ENCODE measurements at regions not wholly inside any gene's neighbourhood (a gene's known extent, or its start where the extent isn't known, plus 50 kb on each side); places are given as distances from the start of the nearest gene placed in this dataset.

GRCh38 chr6:86474081-86474480 is 463.2 kb upstream of the HTR1E start:
- TF ChIP-seq GATA3 (IDR thresholded peaks at IDR 0.05; ENCODE audit: low read depth, low read length) (no peak), GATA2 (IDR thresholded peaks at IDR 0.05; ENCODE audit: low read depth, low read length) (no peak)

GRCh38 chr6:86471791-86472190 is 465.5 kb upstream of the HTR1E start:
- TF ChIP-seq GATA2 (IDR thresholded peaks at IDR 0.05; ENCODE audit: low read depth, low read length) = no peak
- TF ChIP-seq GATA3 (IDR thresholded peaks at IDR 0.05; ENCODE audit: low read depth, low read length) = no peak

GRCh38 chr6:86459978-86460377 is 477.4 kb upstream of the HTR1E start:
- no peak for TF ChIP-seq GATA3 (IDR thresholded peaks at IDR 0.05; ENCODE audit: low read depth, low read length)
- no peak for TF ChIP-seq GATA2 (IDR thresholded peaks at IDR 0.05; ENCODE audit: low read depth, low read length)

GRCh38 chr6:86456821-86457220 is 480.5 kb upstream of the HTR1E start:
- TF ChIP-seq GATA3 (IDR thresholded peaks at IDR 0.05; ENCODE audit: low read depth, low read length) (no peak), GATA2 (IDR thresholded peaks at IDR 0.05; ENCODE audit: low read depth, low read length) (no peak)

GRCh38 chr6:86453232-86453631 is 484.1 kb upstream of the HTR1E start:
- TF ChIP-seq GATA2 (IDR thresholded peaks at IDR 0.05; ENCODE audit: low read depth, low read length) = no peak
- TF ChIP-seq GATA3 (IDR thresholded peaks at IDR 0.05; ENCODE audit: low read depth, low read length) = no peak

GRCh38 chr6:86448398-86448797 is 488.9 kb upstream of the HTR1E start:
- no peak for TF ChIP-seq GATA3 (IDR thresholded peaks at IDR 0.05; ENCODE audit: low read depth, low read length)
- TF ChIP-seq GATA2 (IDR thresholded peaks at IDR 0.05; ENCODE audit: low read depth, low read length) = no peak

GRCh38 chr6:86440608-86441007 is 496.7 kb upstream of the HTR1E start:
- TF ChIP-seq GATA2 (IDR thresholded peaks at IDR 0.05; ENCODE audit: low read depth, low read length) (no peak), GATA3 (IDR thresholded peaks at IDR 0.05; ENCODE audit: low read depth, low read length) (peak; percentile 60; the same call in 1 of the 2 replicates)

GRCh38 chr6:86423571-86423970 is 513.8 kb upstream of the HTR1E start:
- no peak for TF ChIP-seq GATA2 (IDR thresholded peaks at IDR 0.05; ENCODE audit: low read depth, low read length)

- TF ChIP-seq GATA3 (IDR thresholded peaks at IDR 0.05; ENCODE audit: low read depth, low read length) = no peak
- TF ChIP-seq GATA2 (IDR thresholded peaks at IDR 0.05; ENCODE audit: low read depth, low read length) = no peak
Observed at GRCh38 chr6:86412057-86412456, 525.3 kb upstream of the HTR1E start.

- no peak for TF ChIP-seq GATA3 (IDR thresholded peaks at IDR 0.05; ENCODE audit: low read depth, low read length)
- TF ChIP-seq GATA2 (IDR thresholded peaks at IDR 0.05; ENCODE audit: low read depth, low read length) = no peak
Observed at GRCh38 chr6:86407128-86407527, 530.2 kb upstream of the HTR1E start.

- no peak for TF ChIP-seq GATA3 (IDR thresholded peaks at IDR 0.05; ENCODE audit: low read depth, low read length)
- no peak for TF ChIP-seq GATA2 (IDR thresholded peaks at IDR 0.05; ENCODE audit: low read depth, low read length)
Observed at GRCh38 chr6:86380571-86381125, 556.7 kb upstream of the HTR1E start.

- TF ChIP-seq GATA3 (IDR thresholded peaks at IDR 0.05; ENCODE audit: low read depth, low read length) (no peak), GATA2 (IDR thresholded peaks at IDR 0.05; ENCODE audit: low read depth, low read length) (no peak)
Observed at GRCh38 chr6:86357877-86358276, 579.5 kb upstream of the HTR1E start.

GRCh38 chr6:86355271-86355670 is 582.1 kb upstream of the HTR1E start:
- TF ChIP-seq GATA3 (IDR thresholded peaks at IDR 0.05; ENCODE audit: low read depth, low read length) (no peak), GATA2 (IDR thresholded peaks at IDR 0.05; ENCODE audit: low read depth, low read length) (no peak; the same call in 1 of the 2 replicates)

- TF ChIP-seq GATA2 (IDR thresholded peaks at IDR 0.05; ENCODE audit: low read depth, low read length) (no peak), GATA3 (IDR thresholded peaks at IDR 0.05; ENCODE audit: low read depth, low read length) (no peak)
Observed at GRCh38 chr6:86331919-86332318, 605.4 kb upstream of the HTR1E start.

GRCh38 chr6:86331265-86331840 is 606.0 kb upstream of the HTR1E start:
- no peak for TF ChIP-seq GATA3 (IDR thresholded peaks at IDR 0.05; ENCODE audit: low read depth, low read length)
- no peak for TF ChIP-seq GATA2 (IDR thresholded peaks at IDR 0.05; ENCODE audit: low read depth, low read length)

GRCh38 chr6:86306210-86306609 is 631.1 kb upstream of the HTR1E start:
- TF ChIP-seq GATA2 (IDR thresholded peaks at IDR 0.05; ENCODE audit: low read depth, low read length) (no peak), GATA3 (IDR thresholded peaks at IDR 0.05; ENCODE audit: low read depth, low read length) (no peak)

Data from SH-SY5Y (cell line).